BE2C (cell line): ENCODE measurements at regions not wholly inside any gene's neighbourhood (a gene's known extent, or its start where the extent isn't known, plus 50 kb on each side); places are given as distances from the start of the nearest gene placed in this dataset.

Experiments
- DNase-seq: peaks from one replicate; pipeline ENCODE4 v3.0.0-alpha.2; 2020
- H3K27me3 ChIP-seq: fragments of 250-450 bp; sonication (Bioruptor Pico); 2 replicates; pipeline ENCODE4 v1.5.1; 2020; ENCODE audit warnings: mild to moderate bottlenecking
- H3K36me3 ChIP-seq: fragments of 250-450 bp; sonication (Bioruptor Pico); 2 replicates; pipeline ENCODE4 v1.5.1; 2020; ENCODE audit warnings: mild to moderate bottlenecking
- H3K4me1 ChIP-seq: fragments of 250-450 bp; sonication (Bioruptor Pico); 2 replicates; pipeline ENCODE4 v1.5.1; 2020
- H3K4me3 ChIP-seq: 2 replicates; pipeline ENCODE4 v1.5.1; 2011; ENCODE audit warnings: low read depth, low read length
- H3K9me3 ChIP-seq: fragments of 250-450 bp; sonication (Bioruptor Pico); 2 replicates; pipeline ENCODE4 v1.5.1; 2020
- CTCF ChIP-seq: IDR thresholded peaks from 2 replicates; pipeline ENCODE4 v1.5.1; 2012; ENCODE audit warnings: mild to moderate bottlenecking, low read depth, low read length

- H3K36me3 ChIP-seq: no peaks in the 10 kb centered on the region
- no peak overlapping the region for H3K4me3 ChIP-seq
- no peak for TF ChIP-seq CTCF
- no peaks in the 10 kb centered on the region for H3K4me1 ChIP-seq
- no peaks in the 10 kb centered on the region for H3K9me3 ChIP-seq
- H3K27me3 ChIP-seq: no peaks in the 10 kb centered on the region
- DNase-seq: no peak
Measured at GRCh38 chr6:19749722-19750121, 87.4 kb upstream of the ID4 start.

GRCh38 chr6:19752746-19753145 is 84.4 kb upstream of the ID4 start:
- Histone ChIP-seq H3K27me3 (no peaks in the 10 kb centered on the region), H3K9me3 (no peaks in the 10 kb centered on the region), H3K4me3 (no peak overlapping the region), H3K4me1 (no peaks in the 10 kb centered on the region), H3K36me3 (no peaks in the 10 kb centered on the region)
- no peak for TF ChIP-seq CTCF
- DNase-seq: no peak

- DNase-seq: no peak
- Histone ChIP-seq H3K27me3 (no peaks in the 10 kb centered on the region), H3K4me1 (no peaks in the 10 kb centered on the region), H3K36me3 (no peaks in the 10 kb centered on the region), H3K4me3 (no peak overlapping the region), H3K9me3 (no peaks in the 10 kb centered on the region)
- TF ChIP-seq CTCF: no peak
Measured at GRCh38 chr6:19753826-19754225, 83.3 kb upstream of the ID4 start.

- H3K4me1 ChIP-seq: no peaks in the 10 kb centered on the region
- H3K27me3 ChIP-seq: no peaks in the 10 kb centered on the region
- TF ChIP-seq CTCF: no peak
- H3K9me3 ChIP-seq: no peaks in the 10 kb centered on the region
- DNase-seq: no peak
- no peaks in the 10 kb centered on the region for H3K36me3 ChIP-seq
- H3K4me3 ChIP-seq: no peak overlapping the region
Measured at GRCh38 chr6:19754686-19755085, 82.5 kb upstream of the ID4 start.

- no peak for DNase-seq
Measured at GRCh38 chr6:19755181-19755580, 82.0 kb upstream of the ID4 start.

GRCh38 chr6:19757036-19757435 is 80.1 kb upstream of the ID4 start:
- no peak for TF ChIP-seq CTCF
- no peak overlapping the region for H3K4me3 ChIP-seq
- no peaks in the 10 kb centered on the region for H3K9me3 ChIP-seq

More at GRCh38 chr6:19755181-19755580, 82.0 kb upstream of the ID4 start:
- Histone ChIP-seq H3K9me3 (no peaks in the 10 kb centered on the region), H3K27me3 (no peaks in the 10 kb centered on the region), H3K4me1 (no peaks in the 10 kb centered on the region), H3K4me3 (no peak overlapping the region), H3K36me3 (no peaks in the 10 kb centered on the region)
- no peak for TF ChIP-seq CTCF

More at GRCh38 chr6:19757036-19757435, 80.1 kb upstream of the ID4 start:
- H3K36me3 ChIP-seq: no peaks in the 10 kb centered on the region
- H3K4me1 ChIP-seq: no peaks in the 10 kb centered on the region
- H3K27me3 ChIP-seq: no peaks in the 10 kb centered on the region
- DNase-seq: no peak
